ENCODE measurements at regions not wholly inside any gene's neighbourhood (a gene's known extent, or its start where the extent isn't known, plus 50 kb on each side); places are given as distances from the start of the nearest gene placed in this dataset.

GRCh38 chr7:45389073-45389872 is 184.9 kb upstream of the ADCY1 start:
- no peak for DNase-seq (ENCODE audit: low read depth)
- H3K4me3 ChIP-seq (ENCODE audit: low read depth, low read length): no peak overlapping the region
- no peak for TF ChIP-seq CTCF (conservative IDR thresholded peaks at IDR 0.05; ENCODE audit: low read depth, low read length)

DNA sequence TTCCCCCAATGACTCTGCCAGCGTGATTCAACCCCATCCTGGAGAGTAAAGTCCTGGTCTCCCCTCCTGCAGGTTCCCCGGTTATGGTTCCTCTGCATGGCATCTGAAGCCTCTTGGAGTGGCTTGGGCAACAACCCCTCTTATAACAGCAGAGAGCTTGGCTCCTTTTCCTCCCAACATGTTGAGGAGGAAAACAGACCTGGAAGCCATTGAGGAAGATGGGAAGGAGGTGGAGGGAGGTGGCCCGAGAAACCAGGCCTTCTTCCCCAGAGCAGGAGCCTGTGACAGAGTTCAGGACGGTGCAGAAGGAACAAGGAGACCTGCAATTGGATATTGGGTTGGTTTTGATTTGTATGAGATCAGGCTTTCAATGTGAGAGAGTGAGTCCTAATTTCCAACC is 184.0 kb upstream of the ADCY1 start:
- no peak overlapping the region for H3K4me3 ChIP-seq (ENCODE audit: low read depth, low read length)
- no peak for TF ChIP-seq CTCF (conservative IDR thresholded peaks at IDR 0.05; ENCODE audit: low read depth, low read length)
- no peak for DNase-seq (ENCODE audit: low read depth)

GRCh38 chr7:45390731-45391130 is 183.4 kb upstream of the ADCY1 start:
- no peak for DNase-seq (ENCODE audit: low read depth)
- no peak overlapping the region for H3K4me3 ChIP-seq (ENCODE audit: low read depth, low read length)
- TF ChIP-seq CTCF (conservative IDR thresholded peaks at IDR 0.05; ENCODE audit: low read depth, low read length): no peak

GRCh38 chr7:45391618-45392451 is 182.3 kb upstream of the ADCY1 start:
- no peak for TF ChIP-seq CTCF (conservative IDR thresholded peaks at IDR 0.05; ENCODE audit: low read depth, low read length)
- no peak overlapping the region for H3K4me3 ChIP-seq (ENCODE audit: low read depth, low read length)
- no peak for DNase-seq (ENCODE audit: low read depth)

GRCh38 chr7:45394117-45394708 is 180.0 kb upstream of the ADCY1 start:
- no peak for TF ChIP-seq CTCF (conservative IDR thresholded peaks at IDR 0.05; ENCODE audit: low read depth, low read length)
- no peak for DNase-seq (ENCODE audit: low read depth)
- H3K4me3 ChIP-seq (ENCODE audit: low read depth, low read length): no peak overlapping the region

GRCh38 chr7:45399069-45399468 is 175.1 kb upstream of the ADCY1 start:
- H3K4me3 ChIP-seq (ENCODE audit: low read depth, low read length): no peak overlapping the region
- no peak for DNase-seq (ENCODE audit: low read depth)
- TF ChIP-seq CTCF (conservative IDR thresholded peaks at IDR 0.05; ENCODE audit: low read depth, low read length): no peak
